Parathyroid adenoma (tissue), 2 donors: ENCODE measurements at regions not wholly inside any gene's neighbourhood (a gene's known extent, or its start where the extent isn't known, plus 50 kb on each side); places are given as distances from the start of the nearest gene placed in this dataset.

Experiments
- H2AFZ ChIP-seq: fragments of 300-600 bp; sonication (generic); one replicate; pipeline ENCODE4 v1.7.0; 2017; ENCODE audit warnings: antibody characterized with exemption, mild to moderate bottlenecking
- H3K27ac ChIP-seq: fragments of 300-600 bp; sonication (generic); one replicate; pipeline ENCODE4 v1.7.0; 2017
- H3K27me3 ChIP-seq: fragments of 300-600 bp; sonication (generic); one replicate; pipeline ENCODE4 v1.7.0; 2017; ENCODE audit warnings: low read length; ENCODE audit not compliant: control insufficient read depth, insufficient read depth
- H3K36me3 ChIP-seq: fragments of 300-600 bp; sonication (generic); one replicate; pipeline ENCODE4 v1.7.0; 2017; ENCODE audit warnings: low read length; ENCODE audit not compliant: control insufficient read depth, insufficient read depth
- H3K4me1 ChIP-seq: fragments of 300-600 bp; sonication (generic); one replicate; pipeline ENCODE4 v1.7.0; 2017; ENCODE audit warnings: control low read depth
- H3K4me2 ChIP-seq: fragments of 300-600 bp; sonication (generic); one replicate; pipeline ENCODE4 v1.7.0; 2017; ENCODE audit warnings: low read length
- H3K4me3 ChIP-seq: fragments of 300-600 bp; sonication (generic); one replicate; pipeline ENCODE4 v1.7.0; 2017; ENCODE audit warnings: low read depth, low read length
- H3K79me2 ChIP-seq: fragments of 300-600 bp; sonication (generic); one replicate; pipeline ENCODE4 v1.7.0; 2017; ENCODE audit warnings: control low read depth
- H3K9ac ChIP-seq: fragments of 300-600 bp; sonication (generic); one replicate; pipeline ENCODE4 v1.7.0; 2017; ENCODE audit warnings: mild to moderate bottlenecking
- H3K9me3 ChIP-seq: fragments of 300-600 bp; sonication (generic); one replicate; pipeline ENCODE4 v1.7.0; 2017; ENCODE audit warnings: low read length; ENCODE audit not compliant: control insufficient read depth
- TF ChIP-seq, protein P1 (sequence below): fragments of 300-600 bp; sonication (generic); IDR thresholded peaks from one replicate; pipeline ENCODE4 v1.7.0; 2017; ENCODE audit warnings: antibody characterized with exemption, mild to moderate bottlenecking
- donor health status: primary hyperparathyroidism.

- Histone ChIP-seq H3K36me3 (no peaks in the 10 kb centered on the region), H3K27me3 (no peaks in the 10 kb centered on the region), H3K9ac (no peak overlapping the region), H3K27ac (no peak overlapping the region), H3K4me3 (no peak overlapping the region), H3K4me2 (no peak overlapping the region), H3K9me3 (no peaks in the 10 kb centered on the region), H2AFZ (no peak overlapping the region), H3K79me2 (no peaks in the 10 kb centered on the region), H3K4me1 (no peaks in the 10 kb centered on the region)
- TF ChIP-seq, protein P1, sequence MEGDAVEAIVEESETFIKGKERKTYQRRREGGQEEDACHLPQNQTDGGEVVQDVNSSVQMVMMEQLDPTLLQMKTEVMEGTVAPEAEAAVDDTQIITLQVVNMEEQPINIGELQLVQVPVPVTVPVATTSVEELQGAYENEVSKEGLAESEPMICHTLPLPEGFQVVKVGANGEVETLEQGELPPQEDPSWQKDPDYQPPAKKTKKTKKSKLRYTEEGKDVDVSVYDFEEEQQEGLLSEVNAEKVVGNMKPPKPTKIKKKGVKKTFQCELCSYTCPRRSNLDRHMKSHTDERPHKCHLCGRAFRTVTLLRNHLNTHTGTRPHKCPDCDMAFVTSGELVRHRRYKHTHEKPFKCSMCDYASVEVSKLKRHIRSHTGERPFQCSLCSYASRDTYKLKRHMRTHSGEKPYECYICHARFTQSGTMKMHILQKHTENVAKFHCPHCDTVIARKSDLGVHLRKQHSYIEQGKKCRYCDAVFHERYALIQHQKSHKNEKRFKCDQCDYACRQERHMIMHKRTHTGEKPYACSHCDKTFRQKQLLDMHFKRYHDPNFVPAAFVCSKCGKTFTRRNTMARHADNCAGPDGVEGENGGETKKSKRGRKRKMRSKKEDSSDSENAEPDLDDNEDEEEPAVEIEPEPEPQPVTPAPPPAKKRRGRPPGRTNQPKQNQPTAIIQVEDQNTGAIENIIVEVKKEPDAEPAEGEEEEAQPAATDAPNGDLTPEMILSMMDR, result no peak
Measured at GRCh38 chr11:71145988-71146824, 106.2 kb downstream of the SHANK2 start.

- TF ChIP-seq, protein P1, result no peak
- Histone ChIP-seq H3K9me3 (no peaks in the 10 kb centered on the region), H3K4me3 (no peak overlapping the region)
Measured at GRCh38 chr11:71145368-71145767, 107.0 kb downstream of the SHANK2 start.

DNA sequence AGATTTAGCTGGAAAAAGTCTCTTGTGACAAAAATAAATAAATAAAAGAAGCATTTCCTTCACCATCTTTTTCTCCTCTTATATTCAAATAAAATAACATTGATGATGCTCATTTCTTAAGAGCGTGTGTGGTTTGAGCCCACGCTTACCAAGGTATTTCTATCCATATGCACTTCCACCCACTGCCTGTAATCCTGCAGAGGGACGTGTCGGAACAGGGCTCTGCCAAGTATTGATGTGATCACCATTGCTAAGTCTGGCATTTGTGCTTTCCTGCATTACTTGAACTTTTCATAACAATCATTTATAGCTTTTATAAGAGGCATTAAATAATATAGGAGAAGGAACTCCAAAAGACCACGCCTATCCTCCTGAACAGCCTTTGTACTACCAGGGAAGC lies 107.6 kb downstream of the SHANK2 start:
- Histone ChIP-seq H3K4me1 (no peaks in the 10 kb centered on the region), H3K4me3 (no peak overlapping the region), H3K9me3 (no peaks in the 10 kb centered on the region), H3K27ac (no peak overlapping the region), H3K79me2 (no peaks in the 10 kb centered on the region), H3K4me2 (no peak overlapping the region), H3K36me3 (no peaks in the 10 kb centered on the region), H3K9ac (no peak overlapping the region), H2AFZ (no peak overlapping the region), H3K27me3 (no peaks in the 10 kb centered on the region)
- TF ChIP-seq, protein P1, result no peak

More at GRCh38 chr11:71145368-71145767, 107.0 kb downstream of the SHANK2 start:
- Histone ChIP-seq H3K9ac (no peak overlapping the region), H3K36me3 (no peaks in the 10 kb centered on the region), H3K79me2 (no peaks in the 10 kb centered on the region), H3K4me1 (no peaks in the 10 kb centered on the region), H2AFZ (no peak overlapping the region), H3K27ac (no peak overlapping the region), H3K27me3 (no peaks in the 10 kb centered on the region), H3K4me2 (no peak overlapping the region)

DNA sequence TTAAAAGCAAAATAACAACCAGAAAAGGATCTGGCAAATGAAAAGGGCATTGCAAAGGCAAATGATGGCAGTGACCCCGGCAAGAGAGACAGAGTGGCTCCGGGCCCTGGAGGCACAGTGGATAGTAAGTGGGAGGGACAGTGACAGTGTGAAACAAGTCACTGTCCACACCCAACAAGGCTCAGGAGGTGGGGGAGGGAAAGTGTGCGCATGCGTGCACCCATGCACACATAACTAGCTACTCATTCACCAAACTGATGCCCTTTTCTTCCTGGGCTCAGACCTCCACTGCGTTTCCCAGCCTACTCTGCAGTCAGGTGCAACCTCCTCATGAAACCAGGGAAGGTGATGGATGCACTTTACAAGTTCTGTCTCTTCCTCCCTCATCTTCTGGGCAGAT lies 108.4 kb downstream of the SHANK2 start:
- Histone ChIP-seq H3K9ac (no peak overlapping the region), H3K27me3 (no peaks in the 10 kb centered on the region), H3K4me3 (no peak overlapping the region), H3K9me3 (no peaks in the 10 kb centered on the region), H3K27ac (no peak overlapping the region), H3K79me2 (no peaks in the 10 kb centered on the region), H3K4me1 (no peaks in the 10 kb centered on the region), H3K4me2 (no peak overlapping the region), H2AFZ (no peak overlapping the region), H3K36me3 (no peaks in the 10 kb centered on the region)
- TF ChIP-seq, protein P1, result no peak
